NT2/D1 (cell line): ENCODE measurements at regions not wholly inside any gene's neighbourhood (a gene's known extent, or its start where the extent isn't known, plus 50 kb on each side); places are given as distances from the start of the nearest gene placed in this dataset.

Source experiments
- SUZ12 ChIP-seq: IDR thresholded peaks from 2 replicates; pipeline ENCODE4 v1.6.1; 2011; ENCODE audit not compliant: insufficient read length, insufficient read depth; ENCODE audit errors: extremely low read depth
- YY1 ChIP-seq: IDR thresholded peaks from 2 replicates; pipeline ENCODE4 v1.6.1; 2011; ENCODE audit not compliant: insufficient read length, insufficient read depth
- ZNF274 ChIP-seq: IDR thresholded peaks from 2 replicates; pipeline ENCODE4 v1.6.1; 2011; ENCODE audit warnings: mild to moderate bottlenecking, low read depth, low read length

DNA sequence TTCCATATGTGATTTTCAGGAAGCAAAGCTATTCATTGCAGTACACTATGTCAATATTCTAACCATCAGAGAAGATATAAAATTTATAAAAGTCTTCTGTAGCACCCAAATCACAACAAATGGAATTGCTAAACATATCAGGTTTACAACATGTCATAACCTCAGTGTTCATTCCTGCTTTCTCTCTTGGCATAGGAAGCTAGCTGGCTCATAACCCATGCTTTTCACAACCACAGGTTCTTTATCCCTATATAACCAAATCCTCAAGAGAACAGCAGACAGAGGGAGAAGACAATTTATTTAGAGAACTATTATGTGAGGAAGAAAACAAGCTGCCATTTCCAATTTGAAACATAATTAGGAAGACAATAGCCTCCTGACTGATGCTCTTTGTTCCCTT is 997.0 kb upstream of the ACVR2A start:
- TF ChIP-seq SUZ12 = no peak
- TF ChIP-seq ZNF274 = no peak
- no peak for TF ChIP-seq YY1
